ENCODE measurements at regions not wholly inside any gene's neighbourhood (a gene's known extent, or its start where the extent isn't known, plus 50 kb on each side); places are given as distances from the start of the nearest gene placed in this dataset.

DNA sequence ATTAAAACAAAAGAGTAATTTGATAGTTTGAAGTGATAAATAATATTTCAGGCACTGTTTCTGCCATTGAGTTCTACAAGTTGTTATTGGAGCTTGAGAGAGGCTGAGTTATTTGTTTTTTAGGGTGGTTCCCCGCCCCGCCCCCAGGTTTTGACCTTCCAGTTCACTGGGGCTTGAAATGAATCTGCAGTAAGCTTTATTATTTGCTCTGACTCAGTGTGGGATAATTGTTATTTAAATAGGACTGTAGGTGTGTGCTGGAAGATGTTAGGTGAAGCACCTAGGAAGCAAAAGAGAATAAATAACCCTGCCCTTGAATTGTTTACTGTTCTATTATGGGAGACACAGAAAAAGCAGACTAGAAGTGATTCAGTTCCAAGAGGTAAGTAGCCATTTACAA is 81.2 kb upstream of the KCNIP4 start:
- RAD21 ChIA-PET (ENCODE audit: unreplicated experiment), result no interaction called here
- no TSS peak for BruUV-seq (replicated peaks)
- peak; percentile 40; the same call in 1 of the 2 replicates for TF ChIP-seq NR2F1 (conservative IDR thresholded peaks at IDR 0.05)
- TF ChIP-seq, protein P1, sequence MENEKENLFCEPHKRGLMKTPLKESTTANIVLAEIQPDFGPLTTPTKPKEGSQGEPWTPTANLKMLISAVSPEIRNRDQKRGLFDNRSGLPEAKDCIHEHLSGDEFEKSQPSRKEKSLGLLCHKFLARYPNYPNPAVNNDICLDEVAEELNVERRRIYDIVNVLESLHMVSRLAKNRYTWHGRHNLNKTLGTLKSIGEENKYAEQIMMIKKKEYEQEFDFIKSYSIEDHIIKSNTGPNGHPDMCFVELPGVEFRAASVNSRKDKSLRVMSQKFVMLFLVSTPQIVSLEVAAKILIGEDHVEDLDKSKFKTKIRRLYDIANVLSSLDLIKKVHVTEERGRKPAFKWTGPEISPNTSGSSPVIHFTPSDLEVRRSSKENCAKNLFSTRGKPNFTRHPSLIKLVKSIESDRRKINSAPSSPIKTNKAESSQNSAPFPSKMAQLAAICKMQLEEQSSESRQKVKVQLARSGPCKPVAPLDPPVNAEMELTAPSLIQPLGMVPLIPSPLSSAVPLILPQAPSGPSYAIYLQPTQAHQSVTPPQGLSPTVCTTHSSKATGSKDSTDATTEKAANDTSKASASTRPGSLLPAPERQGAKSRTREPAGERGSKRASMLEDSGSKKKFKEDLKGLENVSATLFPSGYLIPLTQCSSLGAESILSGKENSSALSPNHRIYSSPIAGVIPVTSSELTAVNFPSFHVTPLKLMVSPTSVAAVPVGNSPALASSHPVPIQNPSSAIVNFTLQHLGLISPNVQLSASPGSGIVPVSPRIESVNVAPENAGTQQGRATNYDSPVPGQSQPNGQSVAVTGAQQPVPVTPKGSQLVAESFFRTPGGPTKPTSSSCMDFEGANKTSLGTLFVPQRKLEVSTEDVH (IDR thresholded peaks at IDR 0.05; ENCODE audit: low read depth, partially characterized antibody), result no peak
- Histone ChIP-seq H3K4me2 (ENCODE audit: control insufficient read depth, insufficient read depth) (no peak overlapping the region), H3K27ac (ENCODE audit: control insufficient read depth, insufficient read depth) (no peak overlapping the region), H3K27me3 (replicated peaks in 1 of 2; ENCODE audit: control insufficient read depth in 2 of 2, insufficient read depth in 2 of 2, low read length in 1 of 2) (no peaks in the 10 kb centered on the region), H4K20me1 (ENCODE audit: control insufficient read depth, insufficient read depth) (no peaks in the 10 kb centered on the region), H3K79me2 (ENCODE audit: control insufficient read depth, insufficient read depth, low read length) (no peaks in the 10 kb centered on the region), H3K9ac (ENCODE audit: control insufficient read depth, insufficient read depth, low read length) (no peak overlapping the region), H3K36me3 (ENCODE audit: control insufficient read depth in 2 of 2, insufficient read depth in 2 of 2, low read length in 1 of 2) (no peaks in the 10 kb centered on the region), H2AFZ (ENCODE audit: control insufficient read depth, low read depth, low read length) (no peak overlapping the region), H3K4me3 (no peak overlapping the region), H3K9me3 (replicated peaks; ENCODE audit: control insufficient read depth, insufficient read depth, low read length) (no peaks in the 10 kb centered on the region), H3K4me1 (ENCODE audit: control insufficient read depth, insufficient read depth, low read length) (no peaks in the 10 kb centered on the region)
- WGBS (ENCODE audit: insufficient coverage, insufficient replicate concordance, low lambda C conversion rate, missing lambda C conversion rate), result 0% methylated on average over 2 of the region's 2 CpGs
- in situ Hi-C loops (cut with MboI), result no loop called here
- POLR2A ChIA-PET, result no interaction called here
- SMC1A ChIA-PET (ENCODE audit: uncharacterized antibody, unreplicated experiment), result no interaction called here
- ATAC-seq (no peak), FAIRE-seq (no peak), DNase-seq (ENCODE audit: low read depth, low spot score) (no peak)
- intact Hi-C loops (cut with micrococcal nuclease; ENCODE audit: unreplicated experiment), result no loop called here
- CTCF ChIA-PET, result no interaction called here

DNA sequence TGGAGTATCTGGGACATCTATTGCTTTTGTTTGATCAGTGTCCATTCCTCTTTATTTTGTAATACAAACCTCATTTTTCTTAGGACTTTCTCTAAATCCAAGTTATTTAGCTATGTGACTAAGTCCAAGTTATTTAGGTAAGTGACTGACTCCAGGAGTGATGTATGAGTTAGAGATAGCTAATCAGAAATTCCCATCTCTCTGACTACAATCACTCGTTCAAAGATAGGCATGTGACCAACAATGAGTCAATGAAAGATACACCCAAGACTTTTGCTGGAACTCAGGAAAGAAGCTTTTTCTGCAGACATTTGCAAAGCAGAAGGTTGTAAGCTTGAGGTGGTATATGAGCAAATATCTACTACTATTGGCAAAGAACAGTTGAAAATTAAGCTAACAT is 72.5 kb upstream of the KCNIP4 start:
- H4K20me1 ChIP-seq (ENCODE audit: control insufficient read depth, insufficient read depth), result no peaks in the 10 kb centered on the region
- no peaks in the 10 kb centered on the region for H3K27me3 ChIP-seq (replicated peaks in 1 of 2; ENCODE audit: control insufficient read depth in 2 of 2, insufficient read depth in 2 of 2, low read length in 1 of 2)
- no peaks in the 10 kb centered on the region for H3K9me3 ChIP-seq (replicated peaks; ENCODE audit: control insufficient read depth, insufficient read depth, low read length)
- H3K9ac ChIP-seq (ENCODE audit: control insufficient read depth, insufficient read depth, low read length), result no peak overlapping the region
- CTCF ChIA-PET, result interaction anchor here (0.8 kb wide), 1 partner anchor 123 kb away, joined by 3 read pairs; no protein-coding TSS in a partner anchor
- DNase-seq (ENCODE audit: low read depth, low spot score) (no peak), ATAC-seq (no peak), FAIRE-seq (no peak)
- no peak overlapping the region for H3K4me2 ChIP-seq (ENCODE audit: control insufficient read depth, insufficient read depth)
- no peak overlapping the region for H3K27ac ChIP-seq (ENCODE audit: control insufficient read depth, insufficient read depth)
- BruUV-seq (replicated peaks), result no TSS peak
- RAD21 ChIA-PET (ENCODE audit: unreplicated experiment), result no interaction called here
- SMC1A ChIA-PET (ENCODE audit: uncharacterized antibody, unreplicated experiment), result no interaction called here
- no peak overlapping the region for H2AFZ ChIP-seq (ENCODE audit: control insufficient read depth, low read depth, low read length)
- in situ Hi-C loops (cut with MboI), result no loop called here
- H3K4me3 ChIP-seq, result no peak overlapping the region
- WGBS (ENCODE audit: insufficient coverage, insufficient replicate concordance, low lambda C conversion rate, missing lambda C conversion rate), result 0% methylated on average over 1 of the region's 1 CpG
- no peaks in the 10 kb centered on the region for H3K4me1 ChIP-seq (ENCODE audit: control insufficient read depth, insufficient read depth, low read length)
- no peaks in the 10 kb centered on the region for H3K79me2 ChIP-seq (ENCODE audit: control insufficient read depth, insufficient read depth, low read length)
- POLR2A ChIA-PET, result no interaction called here
- intact Hi-C loops (cut with micrococcal nuclease; ENCODE audit: unreplicated experiment), result no loop called here
- no peaks in the 10 kb centered on the region for H3K36me3 ChIP-seq (ENCODE audit: control insufficient read depth in 2 of 2, insufficient read depth in 2 of 2, low read length in 1 of 2)
- TF ChIP-seq, protein P2, sequence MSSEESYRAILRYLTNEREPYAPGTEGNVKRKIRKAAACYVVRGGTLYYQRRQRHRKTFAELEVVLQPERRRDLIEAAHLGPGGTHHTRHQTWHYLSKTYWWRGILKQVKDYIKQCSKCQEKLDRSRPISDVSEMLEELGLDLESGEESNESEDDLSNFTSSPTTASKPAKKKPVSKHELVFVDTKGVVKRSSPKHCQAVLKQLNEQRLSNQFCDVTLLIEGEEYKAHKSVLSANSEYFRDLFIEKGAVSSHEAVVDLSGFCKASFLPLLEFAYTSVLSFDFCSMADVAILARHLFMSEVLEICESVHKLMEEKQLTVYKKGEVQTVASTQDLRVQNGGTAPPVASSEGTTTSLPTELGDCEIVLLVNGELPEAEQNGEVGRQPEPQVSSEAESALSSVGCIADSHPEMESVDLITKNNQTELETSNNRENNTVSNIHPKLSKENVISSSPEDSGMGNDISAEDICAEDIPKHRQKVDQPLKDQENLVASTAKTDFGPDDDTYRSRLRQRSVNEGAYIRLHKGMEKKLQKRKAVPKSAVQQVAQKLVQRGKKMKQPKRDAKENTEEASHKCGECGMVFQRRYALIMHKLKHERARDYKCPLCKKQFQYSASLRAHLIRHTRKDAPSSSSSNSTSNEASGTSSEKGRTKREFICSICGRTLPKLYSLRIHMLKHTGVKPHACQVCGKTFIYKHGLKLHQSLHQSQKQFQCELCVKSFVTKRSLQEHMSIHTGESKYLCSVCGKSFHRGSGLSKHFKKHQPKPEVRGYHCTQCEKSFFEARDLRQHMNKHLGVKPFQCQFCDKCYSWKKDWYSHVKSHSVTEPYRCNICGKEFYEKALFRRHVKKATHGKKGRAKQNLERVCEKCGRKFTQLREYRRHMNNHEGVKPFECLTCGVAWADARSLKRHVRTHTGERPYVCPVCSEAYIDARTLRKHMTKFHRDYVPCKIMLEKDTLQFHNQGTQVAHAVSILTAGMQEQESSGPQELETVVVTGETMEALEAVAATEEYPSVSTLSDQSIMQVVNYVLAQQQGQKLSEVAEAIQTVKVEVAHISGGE (CRISPR knock-in tag; IDR thresholded peaks at IDR 0.05), result no peak
- TF ChIP-seq ZNF207 (IDR thresholded peaks at IDR 0.05; ENCODE audit: borderline replicate concordance), result no peak
- no peak for TF ChIP-seq STAT3 (IDR thresholded peaks at IDR 0.05; ENCODE audit: low read depth, low read length)
- no peak for TF ChIP-seq WRNIP1 (IDR thresholded peaks at IDR 0.05; ENCODE audit: borderline replicate concordance, low read depth, low read length)
- no peak for TF ChIP-seq TBL1XR1 (IDR thresholded peaks at IDR 0.05; ENCODE audit: low read depth, low read length)
- TF ChIP-seq, protein P3, sequence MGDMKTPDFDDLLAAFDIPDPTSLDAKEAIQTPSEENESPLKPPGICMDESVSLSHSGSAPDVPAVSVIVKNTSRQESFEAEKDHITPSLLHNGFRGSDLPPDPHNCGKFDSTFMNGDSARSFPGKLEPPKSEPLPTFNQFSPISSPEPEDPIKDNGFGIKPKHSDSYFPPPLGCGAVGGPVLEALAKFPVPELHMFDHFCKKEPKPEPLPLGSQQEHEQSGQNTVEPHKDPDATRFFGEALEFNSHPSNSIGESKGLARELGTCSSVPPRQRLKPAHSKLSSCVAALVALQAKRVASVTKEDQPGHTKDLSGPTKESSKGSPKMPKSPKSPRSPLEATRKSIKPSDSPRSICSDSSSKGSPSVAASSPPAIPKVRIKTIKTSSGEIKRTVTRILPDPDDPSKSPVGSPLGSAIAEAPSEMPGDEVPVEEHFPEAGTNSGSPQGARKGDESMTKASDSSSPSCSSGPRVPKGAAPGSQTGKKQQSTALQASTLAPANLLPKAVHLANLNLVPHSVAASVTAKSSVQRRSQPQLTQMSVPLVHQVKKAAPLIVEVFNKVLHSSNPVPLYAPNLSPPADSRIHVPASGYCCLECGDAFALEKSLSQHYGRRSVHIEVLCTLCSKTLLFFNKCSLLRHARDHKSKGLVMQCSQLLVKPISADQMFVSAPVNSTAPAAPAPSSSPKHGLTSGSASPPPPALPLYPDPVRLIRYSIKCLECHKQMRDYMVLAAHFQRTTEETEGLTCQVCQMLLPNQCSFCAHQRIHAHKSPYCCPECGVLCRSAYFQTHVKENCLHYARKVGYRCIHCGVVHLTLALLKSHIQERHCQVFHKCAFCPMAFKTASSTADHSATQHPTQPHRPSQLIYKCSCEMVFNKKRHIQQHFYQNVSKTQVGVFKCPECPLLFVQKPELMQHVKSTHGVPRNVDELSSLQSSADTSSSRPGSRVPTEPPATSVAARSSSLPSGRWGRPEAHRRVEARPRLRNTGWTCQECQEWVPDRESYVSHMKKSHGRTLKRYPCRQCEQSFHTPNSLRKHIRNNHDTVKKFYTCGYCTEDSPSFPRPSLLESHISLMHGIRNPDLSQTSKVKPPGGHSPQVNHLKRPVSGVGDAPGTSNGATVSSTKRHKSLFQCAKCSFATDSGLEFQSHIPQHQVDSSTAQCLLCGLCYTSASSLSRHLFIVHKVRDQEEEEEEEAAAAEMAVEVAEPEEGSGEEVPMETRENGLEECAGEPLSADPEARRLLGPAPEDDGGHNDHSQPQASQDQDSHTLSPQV (IDR thresholded peaks at IDR 0.05), result no peak
